Activated CD4-positive, alpha-beta memory T cell treated with anti-CD3 and anti-CD28 coated beads for 36 hours (primary cell): ENCODE measurements at regions not wholly inside any gene's neighbourhood (a gene's known extent, or its start where the extent isn't known, plus 50 kb on each side); places are given as distances from the start of the nearest gene placed in this dataset.

Experiments used
- CTCF ChIA-PET: fragments of 350-600 bp; sonication (Branson Sonifier 250); formaldehyde crosslinking; loops from one replicate; lab custom pipeline; 2021; ENCODE audit warnings: antibody characterized with exemption, inconsistent platforms; lab: Charles Lee
- POLR2A ChIA-PET: fragments of 350-600 bp; sonication (Branson Sonifier 250); formaldehyde crosslinking; loops from one replicate; lab custom pipeline; 2021; ENCODE audit warnings: antibody characterized with exemption; lab: Charles Lee
- DNase-seq: peaks from one replicate; pipeline ENCODE4 v3.0.0-alpha.2; 2020
- H3K27ac Mint-ChIP-seq: one replicate; pipeline ENCODE4 v1.8.0; 2021; ENCODE audit warnings: mixed read lengths
- H3K27me3 Mint-ChIP-seq: one replicate; pipeline ENCODE4 v1.8.0; 2021; ENCODE audit warnings: mixed read lengths
- H3K36me3 Mint-ChIP-seq: one replicate; pipeline ENCODE4 v1.8.0; 2021; ENCODE audit warnings: mixed read lengths
- H3K4me1 Mint-ChIP-seq: one replicate; pipeline ENCODE4 v1.8.0; 2021; ENCODE audit warnings: low read depth, mixed read lengths
- H3K4me3 Mint-ChIP-seq: one replicate; pipeline ENCODE4 v1.8.0; 2021; ENCODE audit warnings: mild to moderate bottlenecking, mixed read lengths
- H3K9me3 Mint-ChIP-seq: one replicate; pipeline ENCODE4 v1.8.0; 2021; ENCODE audit warnings: mixed read lengths
- intact Hi-C: fragments of 100-400 bp; cut with micrococcal nuclease; formaldehyde crosslinking; loops from one replicate; pipeline ENCODE4 v1.15.1; 2023

DNA sequence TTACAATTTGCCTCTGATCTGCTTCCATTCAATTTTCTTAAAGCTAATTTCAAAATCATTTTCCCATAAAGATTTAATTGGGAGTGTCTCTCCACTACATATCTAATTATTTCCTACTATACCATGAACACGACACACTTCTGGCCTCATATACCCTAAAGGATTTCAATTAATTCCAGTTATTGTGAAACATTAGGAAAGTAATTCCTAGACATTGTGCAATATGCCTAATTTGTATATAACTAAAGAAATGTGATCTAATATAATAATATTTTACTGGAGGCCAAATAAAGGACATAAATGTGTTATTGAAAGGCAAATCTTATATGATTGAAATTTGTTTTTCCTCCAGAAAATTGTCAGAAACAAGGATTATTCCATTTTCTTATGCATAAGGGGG lies 727.2 kb upstream of the ADGRL2 start:
- Mint-ChIP-seq H3K4me3 (no peak overlapping the region), H3K4me1 (no peaks in the 10 kb centered on the region), H3K9me3 (peaks cover 4% of the 10 kb centered on the region), H3K27ac (no peak overlapping the region), H3K36me3 (no peaks in the 10 kb centered on the region), H3K27me3 (no peaks in the 10 kb centered on the region)
- POLR2A ChIA-PET, result no interaction called here
- DNase-seq, result no peak
- intact Hi-C loops, result no loop called here
- CTCF ChIA-PET, result no interaction called here

DNA sequence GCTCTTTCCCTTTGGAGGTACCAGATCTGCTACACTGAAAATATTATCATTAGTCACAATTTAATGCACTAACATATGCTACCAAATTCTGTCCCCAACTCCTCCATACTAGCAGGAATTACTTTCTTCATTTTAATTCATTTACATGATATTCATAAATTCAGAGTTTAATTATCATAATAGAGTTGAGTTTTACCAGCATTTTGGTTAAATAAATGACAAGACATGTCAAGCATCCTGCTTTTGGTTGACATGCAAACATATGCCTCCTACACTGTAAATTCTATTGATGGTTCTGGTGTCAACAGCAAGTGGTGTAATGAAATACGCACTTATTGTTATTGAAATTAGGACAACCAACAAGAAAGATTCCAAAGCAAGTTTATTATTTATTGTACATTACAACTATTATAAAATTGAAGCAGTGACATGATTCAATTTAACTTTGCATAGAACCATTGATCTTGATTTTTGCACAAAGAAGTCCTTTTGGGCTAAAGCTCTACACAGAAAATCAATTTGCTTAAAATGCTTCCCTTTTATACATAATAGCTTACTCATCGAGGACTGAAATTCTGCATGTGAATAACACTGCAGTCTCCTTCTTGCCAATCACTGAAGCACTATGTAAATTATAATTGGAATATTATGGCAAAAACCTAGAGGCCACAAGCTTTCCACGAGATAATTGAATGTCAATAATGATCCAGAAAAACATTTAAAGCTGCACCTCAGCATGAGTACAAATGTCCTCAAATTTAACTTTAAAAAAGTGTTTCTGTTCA lies 728.6 kb upstream of the ADGRL2 start:
- intact Hi-C loops, result no loop called here
- ChIA-PET POLR2A (no interaction called here), CTCF (no interaction called here)
- Mint-ChIP-seq H3K4me3 (no peak overlapping the region), H3K9me3 (peaks cover 6% of the 10 kb centered on the region), H3K27ac (no peak overlapping the region), H3K36me3 (no peaks in the 10 kb centered on the region), H3K27me3 (no peaks in the 10 kb centered on the region), H3K4me1 (no peaks in the 10 kb centered on the region)
- DNase-seq, result no peak

DNA sequence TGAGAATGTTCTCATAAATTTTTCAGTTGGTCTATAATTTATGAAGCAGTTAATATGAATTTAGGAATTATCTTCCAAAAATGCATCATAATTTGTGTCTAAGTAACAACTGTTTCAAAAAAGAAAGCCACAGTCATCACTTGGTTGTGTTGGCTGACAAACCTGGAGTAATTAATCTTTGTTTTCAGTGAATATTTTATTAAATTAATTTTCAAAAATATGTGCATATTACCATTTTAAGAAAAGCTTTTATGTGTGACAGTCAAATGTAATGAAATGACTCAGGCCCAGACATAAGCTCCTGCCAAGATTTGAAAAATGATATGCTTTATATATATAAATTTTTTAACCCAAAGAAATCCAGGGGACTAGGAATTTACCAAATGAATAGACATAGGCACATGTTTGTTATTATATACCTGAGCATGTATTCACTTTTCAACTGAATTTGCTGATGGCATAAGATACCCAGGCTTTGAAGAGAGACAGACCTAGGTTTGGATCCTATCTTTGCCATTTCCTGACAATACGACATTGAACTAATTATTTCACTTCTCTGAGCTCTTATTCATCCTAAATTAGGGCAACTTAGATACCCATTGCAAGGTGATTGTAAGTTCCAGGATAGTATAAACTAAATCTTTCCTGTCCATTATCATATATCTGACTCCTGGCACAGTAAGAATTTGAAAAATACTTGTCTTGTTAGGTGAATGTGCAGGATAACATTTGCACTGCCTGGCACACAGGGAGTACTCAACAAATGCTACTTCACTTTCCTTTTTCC lies 729.5 kb upstream of the ADGRL2 start:
- no peak overlapping the region for H3K27ac Mint-ChIP-seq
- H3K36me3 Mint-ChIP-seq, result no peaks in the 10 kb centered on the region
- intact Hi-C loops, result no loop called here
- no peak for DNase-seq
- POLR2A ChIA-PET, result no interaction called here
- H3K4me1 Mint-ChIP-seq, result no peaks in the 10 kb centered on the region
- H3K9me3 Mint-ChIP-seq, result peaks cover 6% of the 10 kb centered on the region
- no peaks in the 10 kb centered on the region for H3K27me3 Mint-ChIP-seq
- no peak overlapping the region for H3K4me3 Mint-ChIP-seq
- CTCF ChIA-PET, result no interaction called here

DNA sequence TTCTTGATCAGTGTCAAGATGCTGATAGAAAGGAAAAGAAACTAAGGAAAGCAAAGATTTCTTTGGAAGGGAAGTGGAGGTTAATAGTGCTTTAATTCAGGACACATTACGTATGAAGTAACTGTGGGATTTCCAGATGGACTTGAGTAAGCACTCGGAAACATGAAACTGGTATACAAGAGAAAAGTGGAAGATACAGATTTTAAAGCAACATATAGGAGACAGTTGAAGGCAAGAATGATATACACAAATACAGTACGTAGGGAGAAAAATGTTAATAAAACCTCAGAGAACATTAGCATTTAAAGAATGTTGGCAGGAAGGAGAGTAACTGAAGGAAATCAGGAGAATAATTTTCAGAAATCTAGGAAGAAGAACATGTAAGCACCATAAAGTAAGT lies 730.9 kb upstream of the ADGRL2 start:
- no peak overlapping the region for H3K27ac Mint-ChIP-seq
- H3K9me3 Mint-ChIP-seq, result peaks cover 6% of the 10 kb centered on the region
- POLR2A ChIA-PET, result no interaction called here
- DNase-seq, result no peak
- H3K4me1 Mint-ChIP-seq, result no peaks in the 10 kb centered on the region
- intact Hi-C loops, result no loop called here
- H3K27me3 Mint-ChIP-seq, result no peaks in the 10 kb centered on the region
- no peaks in the 10 kb centered on the region for H3K36me3 Mint-ChIP-seq
- CTCF ChIA-PET, result no interaction called here
- H3K4me3 Mint-ChIP-seq, result no peak overlapping the region

DNA sequence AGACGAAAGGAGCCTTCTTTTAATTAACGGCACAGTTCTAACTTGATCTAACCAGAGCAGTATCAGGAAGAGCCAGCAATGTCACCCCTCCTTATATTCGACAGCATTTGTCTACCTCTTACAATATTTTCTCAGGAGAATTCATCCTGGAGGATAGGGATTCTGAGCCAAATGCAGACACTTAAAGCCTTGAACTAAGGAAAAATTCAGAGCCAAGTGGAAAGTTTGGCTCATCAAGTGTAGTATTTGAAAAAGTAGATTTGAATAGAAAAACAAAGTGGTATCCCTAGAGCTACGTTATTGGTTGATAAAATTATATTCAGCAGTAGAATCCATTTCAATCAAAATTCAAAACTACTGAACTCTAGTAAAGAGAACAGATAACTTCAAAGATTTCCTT lies 732.0 kb upstream of the ADGRL2 start:
- no peaks in the 10 kb centered on the region for H3K27me3 Mint-ChIP-seq
- H3K27ac Mint-ChIP-seq, result no peak overlapping the region
- H3K4me1 Mint-ChIP-seq, result no peaks in the 10 kb centered on the region
- ChIA-PET CTCF (no interaction called here), POLR2A (no interaction called here)
- intact Hi-C loops, result no loop called here
- no peak overlapping the region for H3K4me3 Mint-ChIP-seq
- H3K9me3 Mint-ChIP-seq, result peaks cover 6% of the 10 kb centered on the region
- no peaks in the 10 kb centered on the region for H3K36me3 Mint-ChIP-seq
- no peak for DNase-seq

DNA sequence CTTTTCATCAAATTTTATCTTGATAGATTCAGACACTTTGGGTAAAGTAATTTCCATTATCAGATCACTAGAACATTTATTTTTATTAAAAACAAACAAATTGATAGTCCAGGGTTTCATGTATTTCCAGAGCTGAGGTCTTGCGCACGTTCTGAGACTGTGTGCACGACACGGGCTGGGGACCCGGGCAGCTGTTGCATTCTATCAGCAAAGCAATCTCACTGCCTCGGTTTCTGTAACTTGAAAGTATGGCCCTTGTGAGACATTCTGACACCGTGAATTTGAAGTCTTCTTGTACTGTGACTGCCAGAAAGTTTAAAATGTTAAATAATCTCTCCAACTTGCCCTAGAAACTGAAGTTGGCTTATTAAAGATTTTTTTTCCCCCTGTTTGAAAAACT lies 746.9 kb upstream of the ADGRL2 start:
- Mint-ChIP-seq H3K9me3 (no peaks in the 10 kb centered on the region), H3K4me3 (no peak overlapping the region), H3K27ac (no peak overlapping the region), H3K36me3 (no peaks in the 10 kb centered on the region), H3K4me1 (no peaks in the 10 kb centered on the region), H3K27me3 (no peaks in the 10 kb centered on the region)
- intact Hi-C loops, result no loop called here
- ChIA-PET CTCF (no interaction called here), POLR2A (no interaction called here)
- DNase-seq, result no peak

DNA sequence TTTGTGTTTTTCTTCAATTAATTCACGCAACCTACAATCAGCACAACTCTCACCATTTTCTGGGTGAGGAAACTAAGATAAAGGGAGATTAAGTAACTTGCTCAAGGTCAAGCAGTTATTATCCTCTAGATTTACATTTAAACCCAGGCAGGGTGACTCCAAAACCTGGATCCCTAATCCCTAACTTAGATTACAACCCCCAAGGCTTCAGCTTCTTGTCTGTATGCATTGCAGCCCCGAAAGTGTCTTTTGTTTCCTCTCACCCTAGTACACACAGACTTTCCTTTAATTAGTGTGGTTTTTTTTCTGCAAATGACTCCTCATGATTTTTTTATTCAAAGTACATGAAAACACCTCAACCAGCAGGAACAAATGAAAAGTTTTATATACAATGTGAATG lies 748.6 kb upstream of the ADGRL2 start:
- H3K9me3 Mint-ChIP-seq, result no peaks in the 10 kb centered on the region
- intact Hi-C loops, result no loop called here
- H3K4me3 Mint-ChIP-seq, result no peak overlapping the region
- H3K27me3 Mint-ChIP-seq, result no peaks in the 10 kb centered on the region
- DNase-seq, result no peak
- H3K27ac Mint-ChIP-seq, result no peak overlapping the region
- H3K4me1 Mint-ChIP-seq, result no peaks in the 10 kb centered on the region
- no peaks in the 10 kb centered on the region for H3K36me3 Mint-ChIP-seq
- ChIA-PET POLR2A (no interaction called here), CTCF (no interaction called here)

DNA sequence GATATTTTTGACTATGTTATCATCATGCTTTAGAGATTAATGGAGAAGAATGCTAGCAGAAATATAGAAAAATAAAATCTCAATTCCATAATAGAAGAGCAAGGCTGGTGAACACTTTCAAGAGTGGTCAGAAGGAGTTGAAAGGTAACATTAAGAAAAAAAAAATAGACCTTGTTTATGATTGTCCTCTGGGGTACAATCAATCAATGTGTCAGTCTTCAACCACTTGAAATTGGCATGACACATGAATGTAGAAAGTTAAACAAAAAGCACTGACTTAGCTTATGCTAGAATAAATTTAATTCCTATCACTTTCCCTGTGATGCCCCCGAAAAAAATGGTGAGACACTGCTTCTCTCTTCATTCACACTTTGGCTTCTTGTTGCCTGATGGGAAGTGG lies 750.3 kb upstream of the ADGRL2 start:
- Mint-ChIP-seq H3K27me3 (no peaks in the 10 kb centered on the region), H3K4me3 (no peak overlapping the region), H3K9me3 (peaks cover 1% of the 10 kb centered on the region), H3K4me1 (no peaks in the 10 kb centered on the region), H3K36me3 (no peaks in the 10 kb centered on the region), H3K27ac (no peak overlapping the region)
- intact Hi-C loops, result no loop called here
- no peak for DNase-seq
- POLR2A ChIA-PET, result interaction anchor here (0.7 kb wide), 1 partner anchor 274 kb away, joined by 6 read pairs; no protein-coding TSS in a partner anchor
- CTCF ChIA-PET, result no interaction called here

DNA sequence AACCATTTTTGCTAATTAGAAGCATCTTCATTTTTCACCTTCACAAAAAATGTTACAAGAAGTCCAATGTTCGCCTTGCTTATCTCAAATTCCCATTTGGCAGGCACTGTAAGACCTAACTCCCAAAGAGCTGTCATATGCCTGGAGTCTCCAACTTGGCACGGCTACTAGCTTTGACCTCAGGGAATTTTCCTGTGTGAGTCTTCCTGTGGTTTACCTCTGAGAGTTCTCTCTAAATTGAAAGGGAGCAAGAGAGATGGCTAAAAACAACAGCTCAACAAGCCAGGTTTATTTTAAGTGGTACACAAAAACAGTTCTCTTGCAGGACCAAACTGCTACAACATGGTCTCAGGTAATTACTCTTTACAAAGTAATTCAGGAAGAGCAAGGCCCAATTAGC lies 756.0 kb upstream of the ADGRL2 start:
- Mint-ChIP-seq H3K27ac (no peak overlapping the region), H3K4me1 (no peaks in the 10 kb centered on the region), H3K4me3 (no peak overlapping the region), H3K36me3 (no peaks in the 10 kb centered on the region), H3K9me3 (peaks cover 1% of the 10 kb centered on the region), H3K27me3 (no peaks in the 10 kb centered on the region)
- ChIA-PET CTCF (no interaction called here), POLR2A (no interaction called here)
- intact Hi-C loops, result no loop called here
- no peak for DNase-seq

DNA sequence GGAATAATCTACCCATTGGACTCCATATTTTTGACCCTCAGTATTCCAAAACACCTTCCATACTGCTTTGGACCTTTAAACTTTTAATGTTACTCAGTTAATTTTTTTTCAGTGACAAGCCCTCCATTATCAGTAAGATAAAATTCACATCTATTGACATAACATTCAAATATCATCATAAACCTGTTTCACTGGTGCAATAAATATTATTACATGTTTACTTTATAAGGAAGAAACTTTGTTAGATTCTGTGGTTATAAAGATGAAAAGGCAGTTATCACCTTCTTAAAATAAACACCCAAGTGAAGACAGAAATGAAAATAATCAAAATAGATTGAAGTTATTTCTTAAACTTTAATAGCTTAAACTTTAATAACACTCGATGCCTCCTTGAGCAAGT lies 758.5 kb upstream of the ADGRL2 start:
- H3K4me1 Mint-ChIP-seq, result no peaks in the 10 kb centered on the region
- intact Hi-C loops, result no loop called here
- DNase-seq, result no peak
- no peaks in the 10 kb centered on the region for H3K36me3 Mint-ChIP-seq
- H3K4me3 Mint-ChIP-seq, result no peak overlapping the region
- peaks cover 9% of the 10 kb centered on the region for H3K9me3 Mint-ChIP-seq
- H3K27me3 Mint-ChIP-seq, result no peaks in the 10 kb centered on the region
- CTCF ChIA-PET, result no interaction called here
- H3K27ac Mint-ChIP-seq, result no peak overlapping the region
- POLR2A ChIA-PET, result no interaction called here

DNA sequence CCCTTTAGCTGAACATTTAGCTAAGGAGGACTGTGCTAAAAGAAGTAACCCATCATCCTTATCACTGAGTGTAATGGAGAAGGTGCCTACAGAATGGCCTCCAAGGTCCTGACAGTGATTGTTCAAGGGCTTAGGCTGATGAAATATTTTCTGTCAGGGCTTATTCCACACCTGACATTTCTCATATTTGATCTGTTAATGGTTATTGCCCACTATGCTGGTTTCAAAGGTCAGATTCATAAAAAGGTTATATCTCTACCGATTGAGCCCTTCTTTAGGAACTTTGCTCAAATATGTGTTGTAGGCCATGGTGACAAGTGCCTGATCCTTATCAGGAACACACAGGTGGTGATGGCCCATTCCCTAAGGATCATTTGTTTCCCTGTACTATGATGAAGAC lies 766.4 kb upstream of the ADGRL2 start:
- POLR2A ChIA-PET, result no interaction called here
- intact Hi-C loops, result no loop called here
- Mint-ChIP-seq H3K27ac (no peak overlapping the region), H3K36me3 (no peaks in the 10 kb centered on the region), H3K9me3 (peaks cover 17% of the 10 kb centered on the region), H3K4me1 (no peaks in the 10 kb centered on the region), H3K4me3 (no peak overlapping the region), H3K27me3 (no peaks in the 10 kb centered on the region)
- CTCF ChIA-PET, result no interaction called here
- no peak for DNase-seq

DNA sequence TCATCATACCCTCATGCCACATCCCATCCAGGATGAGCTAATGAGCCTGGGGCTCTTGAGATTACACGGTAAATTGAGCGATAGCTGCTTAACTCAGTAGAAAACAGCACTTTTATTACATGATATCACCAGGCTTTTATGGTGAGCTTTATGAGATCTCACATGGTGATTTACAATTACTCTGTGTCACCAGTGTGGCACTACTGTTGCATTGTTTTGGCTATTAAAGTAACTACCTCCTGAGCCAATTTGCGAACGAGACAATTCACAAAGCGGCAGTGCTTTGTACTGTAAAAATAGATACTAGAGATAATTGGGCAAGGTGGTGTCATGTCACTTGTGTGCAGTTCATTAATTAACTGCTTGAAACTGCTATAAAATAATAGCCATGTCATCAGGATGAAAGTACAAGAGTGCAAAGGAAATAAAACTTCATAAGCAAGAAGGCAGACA lies 767.7 kb upstream of the ADGRL2 start:
- Mint-ChIP-seq H3K36me3 (no peaks in the 10 kb centered on the region), H3K4me1 (no peaks in the 10 kb centered on the region), H3K27me3 (no peaks in the 10 kb centered on the region), H3K4me3 (no peak overlapping the region), H3K9me3 (peaks cover 13% of the 10 kb centered on the region), H3K27ac (no peak overlapping the region)
- no peak for DNase-seq
- ChIA-PET CTCF (interaction anchor here (0.6 kb wide), 1 partner anchor 51 kb away, joined by 4 read pairs; no protein-coding TSS in a partner anchor), POLR2A (no interaction called here)
- intact Hi-C loops, result no loop called here

DNA sequence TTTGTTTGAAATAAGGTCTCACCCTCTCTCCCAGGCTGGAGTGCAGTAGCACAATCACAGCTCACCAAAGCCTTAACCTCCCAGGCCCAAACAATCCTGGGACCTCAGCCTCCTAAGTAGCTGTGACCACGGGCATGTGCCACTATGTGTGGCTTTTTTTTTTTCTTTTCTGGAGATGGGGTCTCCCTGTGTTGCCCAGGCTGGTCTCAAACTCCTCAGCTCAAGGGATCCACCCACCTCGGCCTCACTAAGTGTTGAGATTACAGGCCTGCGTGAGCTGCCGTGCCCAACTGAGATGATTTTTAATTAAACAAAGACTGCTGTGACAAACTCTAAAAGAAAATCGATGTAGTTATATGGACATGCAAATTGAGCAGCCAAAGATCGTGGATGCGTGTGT lies 768.4 kb upstream of the ADGRL2 start:
- POLR2A ChIA-PET, result no interaction called here
- intact Hi-C loops, result no loop called here
- no peaks in the 10 kb centered on the region for H3K36me3 Mint-ChIP-seq
- CTCF ChIA-PET, result no interaction called here
- H3K27ac Mint-ChIP-seq, result no peak overlapping the region
- H3K27me3 Mint-ChIP-seq, result no peaks in the 10 kb centered on the region
- H3K4me1 Mint-ChIP-seq, result no peaks in the 10 kb centered on the region
- no peak overlapping the region for H3K4me3 Mint-ChIP-seq
- no peak for DNase-seq
- H3K9me3 Mint-ChIP-seq, result peaks cover 10% of the 10 kb centered on the region
